Fibroblast of the conjunctiva (primary cell): ENCODE measurements at regions not wholly inside any gene's neighbourhood (a gene's known extent, or its start where the extent isn't known, plus 50 kb on each side); places are given as distances from the start of the nearest gene placed in this dataset.

Experiments used
- DNase-seq: peaks from one replicate; pipeline ENCODE4 v3.0.0-alpha.2; 2010; ENCODE audit warnings: low read depth

- no peak for DNase-seq
Measured at GRCh38 chr11:119520966-119521365, 98.0 kb upstream of the THY1 start.

DNA sequence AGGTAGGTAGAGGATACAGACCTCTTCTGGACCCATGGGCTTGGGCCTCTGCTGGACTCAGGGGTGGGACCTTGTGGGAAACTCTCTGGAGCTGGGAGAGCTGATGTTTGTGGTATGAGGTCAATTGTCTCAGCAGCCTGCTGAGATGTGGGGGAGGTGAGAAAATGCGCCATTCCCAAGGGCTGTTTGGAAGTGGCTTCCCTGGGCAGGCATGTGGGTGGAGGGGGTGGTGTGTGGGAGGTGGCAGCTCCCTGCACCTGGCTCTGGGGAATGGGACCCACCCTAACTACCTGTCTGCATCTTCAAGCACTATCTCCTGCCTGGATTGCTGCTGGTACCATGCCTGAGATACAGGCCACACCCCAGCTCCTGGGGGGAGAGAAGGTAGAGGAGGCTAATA is 97.4 kb upstream of the THY1 start:
- no peak for DNase-seq

GRCh38 chr11:119519796-119520195 is 96.8 kb upstream of the THY1 start:
- DNase-seq, result no peak

DNA sequence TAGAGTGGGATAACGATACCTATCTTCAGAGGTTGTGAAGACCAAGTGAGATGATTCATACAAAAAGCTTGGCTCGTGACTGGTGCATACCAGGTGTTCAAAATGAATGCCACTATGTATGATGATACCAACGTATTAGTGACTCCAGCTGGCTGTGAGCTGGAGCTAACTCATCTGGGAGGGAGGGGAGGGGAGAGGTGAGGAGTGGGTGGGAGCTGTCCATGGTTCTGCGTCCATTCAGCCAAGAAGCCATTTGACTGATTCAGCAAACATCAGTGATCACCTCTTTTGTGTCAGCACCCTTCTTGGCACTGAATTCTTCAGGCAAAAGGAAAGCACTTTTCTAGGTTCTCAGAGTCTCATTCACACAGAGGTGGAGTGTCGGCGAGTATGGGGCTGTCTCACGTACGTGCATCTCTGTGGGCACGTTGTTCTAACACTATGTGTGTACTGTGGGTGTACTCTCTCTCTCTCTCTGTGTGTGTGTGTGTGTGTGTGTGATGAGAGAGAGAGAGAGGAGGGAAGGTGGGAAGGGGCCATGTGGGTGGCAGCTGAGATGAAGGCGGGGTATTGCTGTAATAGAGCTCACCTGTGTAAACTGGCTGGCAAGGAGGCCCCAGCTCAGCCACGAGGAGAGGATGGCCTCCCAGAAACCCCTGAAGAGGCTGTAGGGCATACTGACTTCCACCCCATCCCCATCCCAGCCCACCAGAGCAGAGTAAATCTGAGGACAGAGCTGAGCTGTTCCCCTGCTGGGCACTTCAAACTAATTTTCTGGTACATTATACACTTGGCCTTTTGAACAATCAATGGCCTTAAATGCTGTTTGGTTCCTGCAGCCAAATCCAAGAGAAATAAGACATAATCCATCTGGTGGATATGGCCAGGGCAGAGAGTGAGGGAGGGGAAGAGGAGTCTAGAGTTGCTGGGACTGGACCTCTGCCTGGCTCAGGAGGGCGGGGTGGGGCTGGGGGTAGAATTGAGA is 96.1 kb upstream of the THY1 start:
- peak; percentile 6 for DNase-seq

DNA sequence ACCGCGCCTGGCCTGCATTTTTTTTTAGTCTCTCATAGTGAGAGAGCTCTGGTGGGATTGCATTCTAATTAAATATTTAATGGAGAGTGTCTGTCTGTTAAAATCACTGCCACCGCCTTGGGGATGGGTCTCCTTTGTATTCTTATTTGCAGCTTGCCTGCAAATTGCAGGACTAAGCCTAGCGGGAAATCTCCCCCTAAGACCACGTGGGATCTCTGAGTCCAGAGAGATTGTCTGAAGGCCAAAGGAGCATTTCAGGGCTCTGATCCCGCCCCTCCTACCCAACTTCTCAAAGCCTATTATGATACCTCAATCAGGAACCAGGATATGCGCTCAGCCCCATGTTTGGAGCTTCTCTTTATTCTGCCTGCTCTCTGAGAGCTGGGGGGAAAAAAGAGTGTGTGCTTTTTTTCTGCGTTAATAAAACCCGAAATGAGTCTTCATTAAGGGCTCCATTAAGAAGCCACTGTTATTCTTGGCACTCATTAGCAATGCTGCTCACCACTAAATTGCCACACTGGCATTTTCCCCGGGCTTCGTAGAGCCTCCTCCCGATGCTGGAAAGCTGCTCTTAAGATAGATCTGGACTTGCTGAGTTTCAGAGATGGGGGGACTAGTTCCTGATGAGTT is 92.9 kb upstream of the THY1 start:
- no peak for DNase-seq

- DNase-seq, result no peak
Measured at GRCh38 chr11:119513806-119514170, 90.8 kb upstream of the THY1 start.

GRCh38 chr11:119513131-119513805 is 90.3 kb upstream of the THY1 start:
- DNase-seq, result no peak

- no peak for DNase-seq
Measured at GRCh38 chr11:119512369-119512768, 89.4 kb upstream of the THY1 start.

- no peak for DNase-seq
Measured at GRCh38 chr11:119511614-119512306, 88.8 kb upstream of the THY1 start.

DNA sequence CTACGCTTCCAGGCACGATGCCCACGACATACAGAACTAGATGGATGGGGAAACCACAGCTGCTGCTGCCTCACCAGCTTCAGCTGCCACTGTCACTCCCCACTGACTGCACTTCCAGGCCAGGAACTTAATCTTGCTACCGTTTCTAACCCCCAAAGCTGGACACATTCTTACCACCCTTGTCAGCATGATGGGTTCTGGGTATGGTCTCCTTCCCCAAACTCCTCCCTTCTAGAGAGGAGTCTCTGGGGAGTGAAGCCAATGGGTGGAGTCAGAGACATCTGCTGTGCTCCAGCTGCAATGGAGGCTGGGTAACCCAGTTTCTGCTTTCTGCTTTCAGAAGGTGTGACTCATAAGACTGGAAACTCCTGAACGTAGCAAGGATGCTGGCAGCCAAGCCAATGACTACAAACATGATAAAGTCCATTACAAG is 87.0 kb upstream of the THY1 start:
- DNase-seq, result peak; percentile 87

GRCh38 chr11:119509282-119509841 is 86.4 kb upstream of the THY1 start:
- DNase-seq, result peak; percentile 59

DNA sequence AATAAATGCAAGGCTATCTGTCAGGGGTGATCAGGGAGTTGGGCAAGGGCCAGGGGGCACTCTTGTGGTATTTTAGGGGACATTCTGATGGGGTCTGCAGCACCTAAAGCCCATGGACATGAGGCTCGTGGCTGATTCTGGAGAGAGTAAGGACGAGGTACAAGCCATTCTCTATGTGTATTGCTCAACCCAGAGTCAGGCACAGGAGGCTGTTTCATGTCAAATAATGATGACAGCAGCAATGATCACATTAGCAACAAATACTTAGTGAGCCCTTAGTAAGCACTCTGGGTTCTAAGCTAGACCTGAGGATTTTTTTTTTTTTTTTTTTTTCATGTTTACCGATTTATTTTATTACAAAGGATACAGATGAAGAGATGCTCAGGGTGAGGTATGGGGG is 83.5 kb upstream of the THY1 start:
- no peak for DNase-seq

GRCh38 chr11:119505861-119506260 is 82.9 kb upstream of the THY1 start:
- DNase-seq, result peak; percentile 17

GRCh38 chr11:119505071-119505470 is 82.1 kb upstream of the THY1 start:
- DNase-seq, result no peak

- no peak for DNase-seq
Measured at GRCh38 chr11:119504371-119504770, 81.4 kb upstream of the THY1 start.

DNA sequence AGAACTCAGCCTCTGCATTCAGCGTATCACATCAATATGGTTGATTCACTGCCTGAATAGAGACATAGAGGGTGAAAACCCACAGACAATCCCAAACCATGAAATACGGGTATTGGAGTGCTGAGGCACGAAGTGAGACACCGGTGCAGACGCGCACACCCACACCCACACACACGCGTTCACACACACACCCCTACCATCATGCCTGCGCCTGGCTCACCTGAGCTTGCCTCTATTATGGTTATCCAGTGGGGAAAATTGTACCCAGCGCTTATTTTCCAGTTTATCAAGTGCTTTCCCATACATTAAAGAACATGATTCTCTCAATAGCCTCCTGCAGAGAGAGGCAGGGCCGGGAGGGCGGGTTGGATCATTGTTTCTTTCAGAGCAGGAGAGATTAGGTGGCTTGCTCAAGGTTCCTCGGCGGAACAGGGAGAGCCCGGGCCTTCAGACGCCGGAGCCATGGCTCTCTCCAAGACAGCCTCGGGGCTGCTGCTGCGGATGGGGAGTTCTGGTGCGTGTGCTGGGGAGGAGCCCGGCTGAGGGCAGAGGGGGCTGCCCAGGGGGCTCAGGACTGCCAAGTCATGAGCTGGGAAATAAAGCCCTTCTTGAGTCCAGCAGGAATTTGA is 78.9 kb upstream of the THY1 start:
- no peak for DNase-seq

DNA sequence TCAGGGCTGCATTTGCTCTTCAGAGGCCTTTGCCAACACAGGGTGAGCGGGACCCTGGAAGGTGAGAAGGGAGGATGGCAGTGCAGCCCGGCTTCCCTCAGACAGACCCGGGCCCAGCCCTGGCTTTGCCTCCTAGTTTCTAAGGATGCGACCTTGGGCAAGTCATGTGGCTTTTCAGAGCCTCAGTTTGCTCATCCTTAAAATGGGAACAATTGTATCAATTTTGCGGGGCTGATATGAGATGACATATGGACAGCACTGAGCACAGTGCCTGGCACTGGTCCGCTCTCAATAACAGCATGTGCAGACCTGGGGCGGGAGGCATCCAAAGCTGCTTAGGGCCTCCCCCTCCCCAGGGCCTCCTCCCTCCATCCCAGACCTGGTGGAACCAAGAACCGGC is 74.7 kb upstream of the THY1 start:
- DNase-seq, result no peak

DNA sequence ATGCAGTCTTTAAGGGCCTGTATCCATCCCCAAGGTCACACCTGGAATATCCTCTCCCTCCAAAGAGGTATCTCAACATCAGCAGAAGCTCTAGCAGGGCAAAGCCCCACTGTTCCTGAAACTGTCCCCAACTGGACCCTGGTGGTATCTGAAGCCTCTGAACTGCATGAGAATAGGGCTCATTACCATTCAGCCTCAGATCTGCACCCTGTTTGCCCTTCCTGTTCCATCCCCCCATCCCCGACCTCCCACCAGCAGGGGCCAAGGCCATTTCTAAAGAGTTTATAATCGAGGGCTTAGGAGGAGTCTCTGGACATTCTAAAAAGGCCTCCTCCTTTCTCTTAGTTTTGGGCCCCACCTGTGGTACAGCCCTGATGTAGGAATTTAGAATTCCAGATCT is 74.0 kb upstream of the THY1 start:
- DNase-seq, result no peak

DNA sequence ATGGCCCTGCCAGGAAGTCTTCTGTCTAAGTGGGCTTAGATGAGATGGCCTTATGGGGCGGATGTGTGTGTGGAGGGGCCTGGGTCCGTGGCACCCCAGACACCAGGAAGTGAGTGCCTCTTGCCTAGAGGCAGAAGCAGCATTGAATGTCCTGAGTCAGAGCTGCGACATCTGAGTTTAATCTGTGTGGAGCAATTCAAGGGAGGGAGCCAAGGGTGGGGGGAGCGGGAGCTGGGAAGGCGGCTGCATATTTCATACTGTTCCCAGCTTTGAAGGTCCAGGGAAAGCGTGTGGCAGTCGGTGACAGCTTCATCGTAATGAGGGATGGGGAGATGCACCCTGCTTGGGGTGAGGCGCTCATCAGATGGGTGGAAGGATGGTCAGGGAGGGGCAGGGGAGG is 73.5 kb upstream of the THY1 start:
- no peak for DNase-seq

- DNase-seq, result no peak
Measured at GRCh38 chr11:119493712-119494111, 70.7 kb upstream of the THY1 start.

GRCh38 chr11:119491753-119492510 is 69.0 kb upstream of the THY1 start:
- DNase-seq, result no peak
